BJ (cell line): ENCODE measurements at regions not wholly inside any gene's neighbourhood (a gene's known extent, or its start where the extent isn't known, plus 50 kb on each side); places are given as distances from the start of the nearest gene placed in this dataset.
"Not testable (repeated sequence)": the region's sequence is repeated elsewhere in the genome, so short reads cannot be mapped to it uniquely, and the experiment has no call there.

Experiments
- CTCF ChIA-PET: fragments of 350-600 bp; formaldehyde crosslinking; extraction: SDS; loops from one replicate; lab custom pipeline; 2021; ENCODE audit warnings: antibody characterized with exemption, inconsistent platforms; lab: Yijun Ruan, JAX
- POLR2A ChIA-PET: fragments of 300-600 bp; sonication (Branson Sonifier 250); formaldehyde crosslinking; extraction: SDS; loops from one replicate; lab custom pipeline; 2021; ENCODE audit warnings: antibody characterized with exemption; lab: Charles Lee
- DNase-seq: peaks from one replicate; pipeline ENCODE4 v3.0.0-alpha.2; 2011; ENCODE audit warnings: low read depth
- H3K27me3 ChIP-seq: 2 replicates; pipeline ENCODE4 v1.6.0; 2011; ENCODE audit warnings: low read length; ENCODE audit not compliant: control insufficient read depth, insufficient read depth
- H3K36me3 ChIP-seq: 2 replicates; pipeline ENCODE4 v1.5.1; 2011; ENCODE audit warnings: low read length; ENCODE audit not compliant: control insufficient read depth, insufficient read depth
- H3K4me3 ChIP-seq: 2 replicates; pipeline ENCODE4 v1.5.1; 2011; ENCODE audit warnings: low read depth, mild to moderate bottlenecking, control low read depth, low read length
- CTCF ChIP-seq: IDR thresholded peaks from 2 replicates; pipeline ENCODE4 v1.5.1; 2011; ENCODE audit warnings: low read depth, mild to moderate bottlenecking, control low read depth, inconsistent platforms, low read length, moderate library complexity; ENCODE audit not compliant: insufficient read depth

- no peak for TF ChIP-seq CTCF
- Histone ChIP-seq H3K27me3 (no peaks in the 10 kb centered on the region), H3K36me3 (no peaks in the 10 kb centered on the region), H3K4me3 (no peak overlapping the region)
- CTCF ChIA-PET, result no interaction called here
- DNase-seq, result no peak
- POLR2A ChIA-PET, result no interaction called here
These were observed 757.5 kb upstream of the TMEFF2 start for GRCh38 chr2:192952245-192952644.

GRCh38 chr2:192948316-192948715 is 753.6 kb upstream of the TMEFF2 start:
- H3K36me3 ChIP-seq, result no peaks in the 10 kb centered on the region
- TF ChIP-seq CTCF, result no peak
- no peak for DNase-seq
- H3K4me3 ChIP-seq, result no peak overlapping the region
- H3K27me3 ChIP-seq, result no peaks in the 10 kb centered on the region
- CTCF ChIA-PET, result no interaction called here
- POLR2A ChIA-PET, result no interaction called here

- ChIA-PET POLR2A (no interaction called here), CTCF (no interaction called here)
- Histone ChIP-seq H3K27me3 (no peaks in the 10 kb centered on the region), H3K4me3 (no peak overlapping the region), H3K36me3 (no peaks in the 10 kb centered on the region)
- TF ChIP-seq CTCF, result no peak
- no peak for DNase-seq
These were observed 752.6 kb upstream of the TMEFF2 start for GRCh38 chr2:192947352-192947751.

GRCh38 chr2:192940767-192941166 is 746.0 kb upstream of the TMEFF2 start:
- Histone ChIP-seq H3K27me3 (no peaks in the 10 kb centered on the region), H3K4me3 (no peak overlapping the region), H3K36me3 (no peaks in the 10 kb centered on the region)
- ChIA-PET CTCF (no interaction called here), POLR2A (no interaction called here)
- TF ChIP-seq CTCF, result no peak
- DNase-seq, result no peak

- no peak for TF ChIP-seq CTCF
- no peak overlapping the region for H3K4me3 ChIP-seq
- no peaks in the 10 kb centered on the region for H3K27me3 ChIP-seq
- DNase-seq, result no peak
- ChIA-PET POLR2A (no interaction called here), CTCF (no interaction called here)
- H3K36me3 ChIP-seq, result no peaks in the 10 kb centered on the region
These were observed 737.6 kb upstream of the TMEFF2 start for GRCh38 chr2:192932376-192932775.

- CTCF ChIA-PET, H3K4me3 ChIP-seq, POLR2A ChIA-PET, DNase-seq, H3K27me3 ChIP-seq, H3K36me3 ChIP-seq: not testable (repeated sequence)
These were observed 726.9 kb upstream of the TMEFF2 start for GRCh38 chr2:192921631-192922030.
